Superior temporal gyrus (tissue), 1 donor: ENCODE measurements at regions not wholly inside any gene's neighbourhood (a gene's known extent, or its start where the extent isn't known, plus 50 kb on each side); places are given as distances from the start of the nearest gene placed in this dataset.
A peak's percentile ranks its signal among the peaks of the same experiment; 100 is the strongest.
"Not testable (repeated sequence)": the region's sequence is repeated elsewhere in the genome, so short reads cannot be mapped to it uniquely, and the experiment has no call there.

Source experiments
- DNase-seq: peaks from one replicate; pipeline ENCODE4 v3.0.0-alpha.2; 2016; ENCODE audit errors: extremely low spot score

GRCh38 chr12:131249246-131250027 is 295.7 kb downstream of the ADGRD1 start:
- DNase-seq: no peak

- no peak for DNase-seq
Measured at GRCh38 chr12:131250028-131250950, 296.6 kb downstream of the ADGRD1 start.

GRCh38 chr12:131250951-131251315 is 297.2 kb downstream of the ADGRD1 start:
- DNase-seq: no peak

DNA sequence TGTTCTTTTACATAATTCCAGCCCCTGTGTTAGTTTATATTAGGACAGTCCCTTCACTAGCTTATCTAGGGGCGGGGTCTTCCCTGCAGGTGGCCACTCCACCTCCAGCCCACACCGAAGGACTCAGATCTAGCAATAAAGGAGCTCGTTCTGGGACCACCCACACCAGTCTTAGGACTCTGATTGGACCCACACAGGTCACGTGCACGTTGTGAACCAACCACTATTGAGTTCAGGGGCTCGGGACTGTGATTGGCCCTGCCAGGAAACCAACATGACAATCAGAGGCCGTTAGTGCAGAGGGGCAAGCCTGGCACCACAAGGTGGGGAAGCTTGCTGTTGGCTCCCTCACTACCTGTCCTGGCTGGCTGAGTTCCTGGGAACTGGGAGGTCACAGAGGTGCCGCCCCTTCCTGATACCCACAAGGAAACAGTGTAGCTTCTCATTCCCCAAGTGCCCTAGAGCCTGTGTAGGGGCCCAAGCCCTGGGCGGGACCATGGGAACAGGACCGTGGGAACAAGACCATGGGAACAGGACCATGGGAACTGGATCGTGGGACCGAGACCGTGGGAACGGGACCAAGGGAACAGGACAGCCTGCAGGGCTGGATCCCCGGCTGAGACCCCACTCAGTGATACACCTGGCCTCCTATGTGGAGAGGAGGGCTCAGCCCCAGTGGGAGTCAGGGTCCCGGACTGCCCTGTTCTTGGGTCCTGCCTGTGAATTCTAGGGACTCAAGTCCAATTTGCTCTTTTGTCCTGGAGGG is 297.8 kb downstream of the ADGRD1 start:
- no peak for DNase-seq

DNA sequence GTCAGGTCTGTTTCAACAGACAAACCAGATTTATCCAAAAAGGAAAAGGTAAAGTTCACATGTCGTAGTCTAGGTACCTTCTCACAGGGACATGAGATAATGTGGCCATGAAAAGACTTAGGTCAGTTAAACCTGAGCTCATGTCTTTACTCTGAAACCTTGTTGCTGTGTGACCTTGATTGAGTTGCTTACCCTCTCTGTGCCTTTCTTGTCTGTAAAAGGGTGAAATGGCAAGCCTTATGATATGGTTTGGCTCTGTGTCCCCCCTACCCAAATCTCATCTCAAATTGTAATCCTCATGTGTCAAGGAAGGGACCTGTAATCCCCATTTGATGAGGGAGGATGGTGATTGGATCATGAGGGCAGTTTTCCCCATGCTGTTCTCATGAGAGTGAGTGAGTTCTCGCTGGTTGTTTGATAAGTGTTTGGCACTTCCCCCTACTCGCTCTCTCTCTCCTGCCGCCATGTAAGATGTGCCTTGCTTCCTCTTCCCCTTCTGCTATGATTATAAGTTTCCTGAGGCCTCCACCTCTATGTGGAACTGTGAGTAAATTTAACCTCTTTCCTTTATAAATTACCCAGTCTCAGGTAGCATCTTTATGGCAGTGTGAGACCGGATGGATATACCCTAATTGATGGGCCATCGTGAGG is 299.8 kb downstream of the ADGRD1 start:
- DNase-seq: no peak

- DNase-seq: no peak
Measured at GRCh38 chr12:131254374-131254773, 300.7 kb downstream of the ADGRD1 start.

DNA sequence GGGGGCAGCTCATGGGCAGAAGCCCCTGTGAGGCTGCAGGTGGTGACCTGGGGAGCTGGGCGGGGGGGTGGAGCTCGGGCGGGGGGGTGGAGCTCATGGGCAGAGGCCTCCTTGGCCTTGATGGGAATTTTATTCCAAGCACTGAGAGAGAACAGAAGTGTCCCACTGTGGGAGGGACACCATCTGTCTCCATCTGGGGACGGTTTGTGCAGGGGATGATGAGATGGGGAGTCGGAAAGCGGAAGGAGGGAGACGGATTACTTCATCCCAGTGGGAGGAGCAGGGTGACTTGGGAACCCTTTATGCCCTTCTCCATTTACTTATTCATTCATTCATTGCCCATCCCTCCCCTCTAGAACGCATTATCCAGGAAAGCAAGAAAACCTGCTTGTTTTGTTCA is 304.7 kb downstream of the ADGRD1 start:
- peak; percentile 31 for DNase-seq

DNA sequence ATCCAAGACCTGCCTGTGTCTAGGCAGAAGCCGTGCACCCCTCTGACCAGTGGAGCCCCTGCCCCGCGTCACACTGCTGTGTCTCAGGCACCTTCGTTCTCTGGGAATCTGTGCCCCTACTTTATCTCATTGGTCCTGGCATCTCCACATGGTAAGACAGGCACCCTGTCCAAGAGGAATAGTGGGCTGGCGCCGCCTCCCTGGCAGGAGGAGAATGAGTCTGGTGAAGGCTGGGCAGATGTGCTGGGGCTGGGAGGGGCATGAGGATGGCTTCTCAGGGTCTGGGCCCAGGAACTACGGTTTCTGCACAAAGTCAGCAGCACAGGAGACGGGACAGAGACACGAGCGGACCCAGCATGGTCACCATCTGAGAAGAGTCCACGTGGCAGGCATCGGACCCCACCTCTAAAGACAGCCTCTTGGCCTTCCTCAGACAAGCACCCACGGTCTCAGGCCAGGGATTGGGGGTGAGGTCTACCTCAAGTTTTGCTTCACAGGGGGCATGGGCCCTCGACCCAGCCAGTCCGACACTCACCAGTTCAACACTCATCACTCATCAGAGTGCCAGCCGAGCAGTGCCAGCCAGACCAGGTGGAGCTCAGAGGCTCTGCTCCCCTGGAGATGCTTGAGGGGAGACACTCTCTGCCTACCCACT is 306.7 kb downstream of the ADGRD1 start:
- DNase-seq: no peak

DNA sequence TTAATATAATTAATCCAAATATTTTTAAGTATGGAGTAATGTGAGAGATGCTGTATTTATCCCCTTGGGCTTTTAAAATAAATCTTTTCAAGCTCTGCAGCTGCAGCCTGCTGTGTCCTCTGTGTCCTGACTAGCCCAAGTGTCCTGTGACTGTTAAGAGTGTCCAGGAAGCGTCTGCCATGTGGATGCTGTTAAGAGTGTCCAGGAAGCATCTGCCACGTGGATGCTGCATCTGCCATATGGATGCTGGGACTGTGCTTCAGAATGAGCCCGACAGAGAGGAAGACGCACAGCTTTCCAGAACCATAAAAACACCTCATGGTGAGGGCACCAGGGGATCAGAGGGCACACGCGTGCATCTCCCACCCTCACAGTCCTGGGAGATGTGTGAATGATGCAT is 307.2 kb downstream of the ADGRD1 start:
- DNase-seq: no peak

DNA sequence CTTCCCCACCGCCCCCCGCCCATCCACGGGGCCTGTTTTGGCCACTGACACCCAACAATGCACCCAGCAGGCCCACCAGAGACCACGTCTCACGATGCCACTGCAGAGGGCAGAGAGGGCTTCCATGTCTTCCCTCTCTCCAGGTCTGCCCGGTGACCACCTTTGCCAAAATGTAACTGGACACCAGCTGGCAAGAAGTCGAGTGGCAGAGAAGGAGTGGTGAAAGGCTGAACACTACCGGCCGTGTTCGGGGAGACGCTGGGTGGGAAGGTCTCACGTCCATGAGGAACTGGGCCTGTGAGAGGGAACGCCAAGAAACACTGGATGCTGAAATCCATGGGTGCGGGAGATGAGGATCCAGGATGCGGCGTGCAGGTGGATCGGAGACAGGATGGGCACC is 308.2 kb downstream of the ADGRD1 start:
- DNase-seq: no peak

DNA sequence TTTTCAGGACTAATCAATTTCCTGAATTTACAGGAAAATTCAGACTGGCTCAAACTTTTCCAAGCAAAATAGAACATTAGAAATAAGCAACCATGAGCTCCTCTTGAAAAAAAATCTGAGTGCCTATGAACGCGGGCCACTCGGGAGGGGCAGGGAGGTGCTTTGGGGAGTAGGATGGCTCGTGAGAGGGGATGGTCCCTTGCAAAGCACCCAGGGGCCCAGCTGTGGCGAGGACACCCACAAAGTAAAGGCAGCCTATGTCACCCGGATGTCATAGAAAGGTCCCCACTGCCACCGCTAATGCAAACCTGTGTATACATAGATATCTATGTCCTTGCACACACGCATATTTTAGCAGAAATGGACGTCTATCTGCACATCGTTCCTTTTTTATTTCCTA is 309.9 kb downstream of the ADGRD1 start:
- DNase-seq: no peak

GRCh38 chr12:131264635-131265034 is 310.9 kb downstream of the ADGRD1 start:
- no peak for DNase-seq

GRCh38 chr12:131266591-131267467 is 313.1 kb downstream of the ADGRD1 start:
- DNase-seq: no peak

- no peak for DNase-seq
Measured at GRCh38 chr12:131267576-131267975, 313.9 kb downstream of the ADGRD1 start.

- not testable (repeated sequence) for DNase-seq
Measured at GRCh38 chr12:131268123-131268522, 314.4 kb downstream of the ADGRD1 start.

DNA sequence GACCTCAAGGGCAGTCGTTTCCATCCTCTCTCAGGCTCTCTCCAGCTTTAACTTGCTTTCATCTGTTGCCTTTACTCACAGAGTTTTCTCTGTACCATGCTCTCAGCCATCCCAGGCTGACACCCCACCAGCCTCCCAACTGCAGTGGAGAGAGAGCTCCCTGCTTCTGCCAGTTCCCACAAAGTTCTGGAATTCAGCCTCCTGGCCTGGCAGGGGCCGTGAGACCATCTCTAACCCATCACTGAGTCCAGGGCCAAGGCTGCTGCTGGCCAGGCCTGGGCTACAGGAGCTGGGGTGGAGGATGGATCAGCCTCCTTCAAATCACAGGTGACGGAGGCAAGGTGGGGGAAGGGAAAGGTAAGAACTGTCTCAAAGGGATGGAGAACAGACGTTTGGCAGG is 314.9 kb downstream of the ADGRD1 start:
- not testable (repeated sequence) for DNase-seq

DNA sequence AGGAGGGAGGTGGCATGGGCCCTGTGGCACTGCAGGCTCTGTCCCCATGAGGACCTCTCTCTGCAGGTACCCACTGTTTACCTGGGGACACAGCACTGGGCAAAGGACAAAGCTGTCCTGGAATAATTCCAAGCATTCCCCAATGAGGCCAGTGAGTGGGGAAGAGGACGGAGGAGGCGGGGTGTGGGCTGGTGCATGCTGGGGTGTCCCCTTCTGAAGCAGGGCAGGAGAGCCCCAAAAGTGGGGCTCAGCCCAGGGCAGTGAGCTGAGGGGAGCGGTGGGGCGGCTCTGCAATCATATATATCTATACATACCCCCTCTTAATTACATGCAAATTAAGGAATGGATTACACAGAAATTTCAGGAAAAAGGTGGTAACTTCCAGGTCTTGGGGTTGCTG is 315.8 kb downstream of the ADGRD1 start:
- no peak for DNase-seq

GRCh38 chr12:131269977-131270376 is 316.3 kb downstream of the ADGRD1 start:
- not testable (repeated sequence) for DNase-seq

DNA sequence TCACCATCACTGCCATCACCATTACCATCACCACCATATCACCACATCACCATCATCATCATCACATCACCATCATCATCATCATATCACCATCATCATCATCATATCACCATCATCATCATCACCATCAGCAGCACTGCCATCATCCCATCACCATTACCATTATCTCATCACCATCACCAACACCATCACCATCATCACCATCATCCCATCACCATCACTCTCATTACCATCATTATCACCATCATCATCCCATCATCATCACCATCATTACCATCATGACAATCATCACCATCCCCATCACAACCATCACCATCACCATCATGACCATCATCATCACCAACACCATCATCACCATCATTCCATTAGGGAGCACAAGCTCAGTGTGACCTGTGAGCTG is 318.0 kb downstream of the ADGRD1 start:
- DNase-seq: no peak

- not testable (repeated sequence) for DNase-seq
Measured at GRCh38 chr12:131272283-131272814, 318.6 kb downstream of the ADGRD1 start.
